ENCODE measurements at regions not wholly inside any gene's neighbourhood (a gene's known extent, or its start where the extent isn't known, plus 50 kb on each side); places are given as distances from the start of the nearest gene placed in this dataset.

- ChIA-PET POLR2A (ENCODE audit: partially characterized antibody) (no interaction called here), CTCF (ENCODE audit: partially characterized antibody) (no interaction called here)
- H3K36me3 ChIP-seq (ENCODE audit: insufficient read depth, low read length) = no peaks in the 10 kb centered on the region
- Mint-ChIP-seq H3K27me3 (no peaks in the 10 kb centered on the region), H3K4me1 (no peaks in the 10 kb centered on the region), H3K27ac (no peak overlapping the region), H3K9me3 (peaks cover 0 to 7% (median under 1%) of the 10 kb centered on the region in 8 donors), H3K36me3 (no peaks in the 10 kb centered on the region), H3K4me3 (no peak overlapping the region)
- no peaks in the 10 kb centered on the region for H3K9me3 ChIP-seq (ENCODE audit: control insufficient read depth in 1 of 2, low read length in 2 of 2)
- no peaks in the 10 kb centered on the region for H3K27me3 ChIP-seq (ENCODE audit: insufficient read depth, low read length)
- no peak overlapping the region for H3K27ac ChIP-seq (ENCODE audit: low read depth, low read length)
- intact Hi-C loops (cut with micrococcal nuclease) = no loop called here
- H3K4me1 ChIP-seq (ENCODE audit: insufficient read depth, low read length) = no peaks in the 10 kb centered on the region
- no peak overlapping the region for H3K4me3 ChIP-seq (ENCODE audit: low read length in 2 of 2)
- DNase-seq = no peak
Measured at GRCh38 chr13:85191996-85192718, 607.1 kb downstream of the SLITRK6 start.

GRCh38 chr13:85186356-85187045, 612.7 kb downstream of the SLITRK6 start:
- Mint-ChIP-seq H3K36me3 (no peaks in the 10 kb centered on the region), H3K9me3 (peaks cover 3 to 10% (median 4%) of the 10 kb centered on the region in 8 donors), H3K4me1 (no peaks in the 10 kb centered on the region), H3K27ac (no peak overlapping the region), H3K4me3 (no peak overlapping the region), H3K27me3 (no peaks in the 10 kb centered on the region)
- ChIA-PET CTCF (ENCODE audit: partially characterized antibody) (no interaction called here), POLR2A (ENCODE audit: partially characterized antibody) (no interaction called here)
- Histone ChIP-seq H3K27ac (ENCODE audit: low read depth, low read length) (no peak overlapping the region), H3K4me1 (ENCODE audit: insufficient read depth, low read length) (no peaks in the 10 kb centered on the region), H3K4me3 (ENCODE audit: low read length in 2 of 2) (no peak overlapping the region), H3K9me3 (ENCODE audit: control insufficient read depth in 1 of 2, low read length in 2 of 2) (no peaks in the 10 kb centered on the region), H3K36me3 (ENCODE audit: insufficient read depth, low read length) (no peaks in the 10 kb centered on the region), H3K27me3 (ENCODE audit: insufficient read depth, low read length) (no peaks in the 10 kb centered on the region)
- no peak for DNase-seq
- intact Hi-C loops (cut with micrococcal nuclease) = no loop called here

GRCh38 chr13:85174291-85174690, 624.9 kb downstream of the SLITRK6 start:
- ChIA-PET POLR2A (ENCODE audit: partially characterized antibody) (no interaction called here), CTCF (ENCODE audit: partially characterized antibody) (no interaction called here)
- no peaks in the 10 kb centered on the region for H3K9me3 ChIP-seq (ENCODE audit: control insufficient read depth in 1 of 2, low read length in 2 of 2)
- intact Hi-C loops (cut with micrococcal nuclease) = no loop called here
- H3K4me3 ChIP-seq (ENCODE audit: low read length in 2 of 2) = no peak overlapping the region
- H3K4me1 ChIP-seq (ENCODE audit: insufficient read depth, low read length) = no peaks in the 10 kb centered on the region
- H3K27ac ChIP-seq (ENCODE audit: low read depth, low read length) = no peak overlapping the region
- no peak for DNase-seq
- H3K4me1 Mint-ChIP-seq = no peaks in the 10 kb centered on the region
- no peaks in the 10 kb centered on the region for H3K27me3 ChIP-seq (ENCODE audit: insufficient read depth, low read length)
- no peaks in the 10 kb centered on the region for H3K36me3 Mint-ChIP-seq
- H3K4me3 Mint-ChIP-seq = no peak overlapping the region
- peaks cover 2 to 13% (median 4%) of the 10 kb centered on the region in 8 donors for H3K9me3 Mint-ChIP-seq
- no peak overlapping the region for H3K27ac Mint-ChIP-seq
- H3K27me3 Mint-ChIP-seq = no peaks in the 10 kb centered on the region
- H3K36me3 ChIP-seq (ENCODE audit: insufficient read depth, low read length) = no peaks in the 10 kb centered on the region

GRCh38 chr13:85170372-85170771, 628.8 kb downstream of the SLITRK6 start:
- H3K27me3 Mint-ChIP-seq = no peaks in the 10 kb centered on the region
- Histone ChIP-seq H3K4me1 (ENCODE audit: insufficient read depth, low read length) (no peaks in the 10 kb centered on the region), H3K27ac (ENCODE audit: low read depth, low read length) (no peak overlapping the region), H3K27me3 (ENCODE audit: insufficient read depth, low read length) (no peaks in the 10 kb centered on the region), H3K4me3 (ENCODE audit: low read length in 2 of 2) (no peak overlapping the region), H3K9me3 (ENCODE audit: control insufficient read depth in 1 of 2, low read length in 2 of 2) (no peaks in the 10 kb centered on the region), H3K36me3 (ENCODE audit: insufficient read depth, low read length) (no peaks in the 10 kb centered on the region)
- H3K36me3 Mint-ChIP-seq = no peaks in the 10 kb centered on the region
- ChIA-PET CTCF (ENCODE audit: partially characterized antibody) (no interaction called here), POLR2A (ENCODE audit: partially characterized antibody) (no interaction called here)
- no peak overlapping the region for H3K27ac Mint-ChIP-seq
- peaks cover 0 to 8% (median 3%) of the 10 kb centered on the region in 8 donors for H3K9me3 Mint-ChIP-seq
- H3K4me3 Mint-ChIP-seq = no peak overlapping the region
- intact Hi-C loops (cut with micrococcal nuclease) = no loop called here
- no peak for DNase-seq
- H3K4me1 Mint-ChIP-seq = no peaks in the 10 kb centered on the region

GRCh38 chr13:85166891-85167290, 632.3 kb downstream of the SLITRK6 start:
- no peaks in the 10 kb centered on the region for H3K36me3 Mint-ChIP-seq
- H3K9me3 Mint-ChIP-seq = peaks cover 0 to 13% (median 2%) of the 10 kb centered on the region in 8 donors
- no peak overlapping the region for H3K27ac Mint-ChIP-seq
- ChIA-PET POLR2A (ENCODE audit: partially characterized antibody) (no interaction called here), CTCF (ENCODE audit: partially characterized antibody) (no interaction called here)
- intact Hi-C loops (cut with micrococcal nuclease) = no loop called here
- H3K9me3 ChIP-seq (ENCODE audit: control insufficient read depth in 1 of 2, low read length in 2 of 2) = no peaks in the 10 kb centered on the region
- DNase-seq = no peak
- H3K4me3 ChIP-seq (ENCODE audit: low read length in 2 of 2) = no peak overlapping the region
- H3K4me1 Mint-ChIP-seq = no peaks in the 10 kb centered on the region
- no peaks in the 10 kb centered on the region for H3K27me3 Mint-ChIP-seq
- no peaks in the 10 kb centered on the region for H3K27me3 ChIP-seq (ENCODE audit: insufficient read depth, low read length)
- H3K4me3 Mint-ChIP-seq = no peak overlapping the region
- H3K27ac ChIP-seq (ENCODE audit: low read depth, low read length) = no peak overlapping the region
- no peaks in the 10 kb centered on the region for H3K4me1 ChIP-seq (ENCODE audit: insufficient read depth, low read length)
- no peaks in the 10 kb centered on the region for H3K36me3 ChIP-seq (ENCODE audit: insufficient read depth, low read length)

- no peak overlapping the region for H3K27ac ChIP-seq (ENCODE audit: low read depth, low read length)
- no peaks in the 10 kb centered on the region for H3K27me3 Mint-ChIP-seq
- H3K36me3 Mint-ChIP-seq = no peaks in the 10 kb centered on the region
- POLR2A ChIA-PET (ENCODE audit: partially characterized antibody) = no interaction called here
- H3K4me1 ChIP-seq (ENCODE audit: insufficient read depth, low read length) = no peaks in the 10 kb centered on the region
- peaks cover 0 to 13% (median 4%) of the 10 kb centered on the region in 8 donors for H3K9me3 Mint-ChIP-seq
- intact Hi-C loops (cut with micrococcal nuclease) = no loop called here
- H3K27ac Mint-ChIP-seq = no peak overlapping the region
- H3K27me3 ChIP-seq (ENCODE audit: insufficient read depth, low read length) = no peaks in the 10 kb centered on the region
- H3K4me1 Mint-ChIP-seq = no peaks in the 10 kb centered on the region
- CTCF ChIA-PET (ENCODE audit: partially characterized antibody) = no interaction called here
- H3K9me3 ChIP-seq (ENCODE audit: control insufficient read depth in 1 of 2, low read length in 2 of 2) = no peaks in the 10 kb centered on the region
- H3K4me3 Mint-ChIP-seq = no peak overlapping the region
- no peak for DNase-seq
- H3K4me3 ChIP-seq (ENCODE audit: low read length in 2 of 2) = no peak overlapping the region
- H3K36me3 ChIP-seq (ENCODE audit: insufficient read depth, low read length) = no peaks in the 10 kb centered on the region
Measured at GRCh38 chr13:85163063-85163462, 636.2 kb downstream of the SLITRK6 start.

GRCh38 chr13:85148009-85148408, 651.2 kb downstream of the SLITRK6 start:
- Histone ChIP-seq H3K4me3 (ENCODE audit: low read length in 2 of 2) (no peak overlapping the region), H3K9me3 (ENCODE audit: control insufficient read depth in 1 of 2, low read length in 2 of 2) (no peaks in the 10 kb centered on the region), H3K27ac (ENCODE audit: low read depth, low read length) (no peak overlapping the region), H3K4me1 (ENCODE audit: insufficient read depth, low read length) (no peaks in the 10 kb centered on the region), H3K36me3 (ENCODE audit: insufficient read depth, low read length) (no peaks in the 10 kb centered on the region), H3K27me3 (ENCODE audit: insufficient read depth, low read length) (no peaks in the 10 kb centered on the region)
- H3K4me3 Mint-ChIP-seq = no peak overlapping the region
- no peaks in the 10 kb centered on the region for H3K27me3 Mint-ChIP-seq
- no peak for DNase-seq
- H3K9me3 Mint-ChIP-seq = peaks cover 0 to 4% (median 2%) of the 10 kb centered on the region in 8 donors
- ChIA-PET CTCF (ENCODE audit: partially characterized antibody) (no interaction called here), POLR2A (ENCODE audit: partially characterized antibody) (no interaction called here)
- H3K4me1 Mint-ChIP-seq = no peaks in the 10 kb centered on the region
- intact Hi-C loops (cut with micrococcal nuclease) = no loop called here
- no peak overlapping the region for H3K27ac Mint-ChIP-seq
- no peaks in the 10 kb centered on the region for H3K36me3 Mint-ChIP-seq
